Activated T-cell treated with anti-CD3 and anti-CD28 coated beads, Interleukin-2, amount 50 U/mL, for 72 hours (primary cell): ENCODE measurements at regions not wholly inside any gene's neighbourhood (a gene's known extent, or its start where the extent isn't known, plus 50 kb on each side); places are given as distances from the start of the nearest gene placed in this dataset.
A peak's percentile ranks its signal among the peaks of the same experiment; 100 is the strongest.

Experiments
- ATAC-seq, 2 donors: fragments of 150-1000 bp; cut with Tn5 transposase; replicated peaks in 1 of 2; 2 replicates each; pipeline ENCODE4 v1.10.0; 2021; ENCODE audit warnings: moderate library complexity in 2 of 2, mild to moderate bottlenecking in 1 of 2
- DNase-seq, 2 donors: peaks; one replicate each; pipeline ENCODE4 v3.0.0; 2021 to 2022; ENCODE audit warnings: mixed read lengths in 1 of 2
- H3K27ac Mint-ChIP-seq: one replicate; pipeline ENCODE4 v1.8.0; 2022; ENCODE audit warnings: mild to moderate bottlenecking, moderate library complexity, mixed read lengths
- H3K27me3 Mint-ChIP-seq: one replicate; pipeline ENCODE4 v1.8.0; 2022; ENCODE audit warnings: low read depth, mixed read lengths
- H3K36me3 Mint-ChIP-seq, 2 donors: one replicate each; pipeline ENCODE4 v1.8.0; 2022; ENCODE audit warnings: mixed read lengths in 2 of 2, mild to moderate bottlenecking in 1 of 2; ENCODE audit not compliant: insufficient read depth in 2 of 2
- H3K4me1 Mint-ChIP-seq: one replicate; pipeline ENCODE4 v1.8.0; 2022; ENCODE audit warnings: low read depth, mixed read lengths
- H3K4me3 Mint-ChIP-seq, 2 donors: one replicate each; pipeline ENCODE4 v1.8.0; 2022; ENCODE audit warnings: mild to moderate bottlenecking in 2 of 2, mixed read lengths in 2 of 2, moderate library complexity in 2 of 2
- H3K9me3 Mint-ChIP-seq, 2 donors: one replicate each; pipeline ENCODE4 v1.8.0; 2022; ENCODE audit warnings: mixed read lengths in 2 of 2

GRCh38 chr2:19491796-19492195 is 133.4 kb upstream of the OSR1 start:
- H3K27ac Mint-ChIP-seq: no peak overlapping the region
- no peak for DNase-seq
- ATAC-seq: no peak
- peaks cover 63% of the 10 kb centered on the region for H3K27me3 Mint-ChIP-seq
- H3K9me3 Mint-ChIP-seq: peaks cover 0 to 3% of the 10 kb centered on the region in 2 donors
- peaks cover 11% of the 10 kb centered on the region for H3K4me1 Mint-ChIP-seq
- H3K4me3 Mint-ChIP-seq: no peak overlapping the region
- H3K36me3 Mint-ChIP-seq: peaks cover 2% of the 10 kb centered on the region in 2 donors

- Mint-ChIP-seq H3K9me3 (peaks cover 0 to 4% of the 10 kb centered on the region in 2 donors), H3K27me3 (peaks cover 65% of the 10 kb centered on the region), H3K36me3 (peaks cover 2% of the 10 kb centered on the region in 2 donors), H3K27ac (no peak overlapping the region), H3K4me1 (peaks cover 11% of the 10 kb centered on the region), H3K4me3 (no peak overlapping the region)
- ATAC-seq: no peak
- no peak for DNase-seq
These were observed 132.5 kb upstream of the OSR1 start for GRCh38 chr2:19490846-19491435.

- Mint-ChIP-seq H3K36me3 (peaks cover 2% of the 10 kb centered on the region in 2 donors), H3K4me1 (peaks cover 11% of the 10 kb centered on the region), H3K27ac (peak overlapping the region; percentile 91), H3K9me3 (peaks cover 0 to 4% of the 10 kb centered on the region in 2 donors), H3K4me3 (peak overlapping the region in 1 of 2 donors; percentile 58), H3K27me3 (peaks cover 57% of the 10 kb centered on the region)
- DNase-seq: peak; percentile 47 to 52
- peak; percentile 99 to 100 for ATAC-seq
These were observed 129.7 kb upstream of the OSR1 start for GRCh38 chr2:19488009-19488691.

- Mint-ChIP-seq H3K4me1 (peaks cover 11% of the 10 kb centered on the region), H3K36me3 (peaks cover 2% of the 10 kb centered on the region in 2 donors), H3K4me3 (no peak overlapping the region), H3K27ac (no peak overlapping the region), H3K9me3 (peaks cover 0 to 5% of the 10 kb centered on the region in 2 donors), H3K27me3 (peaks cover 25% of the 10 kb centered on the region)
- ATAC-seq: no peak
- no peak for DNase-seq
These were observed 126.3 kb upstream of the OSR1 start for GRCh38 chr2:19484736-19485135.

- Mint-ChIP-seq H3K9me3 (peaks cover 0 to 2% of the 10 kb centered on the region in 2 donors), H3K36me3 (peaks cover 0 to 2% of the 10 kb centered on the region in 2 donors), H3K27ac (no peak overlapping the region), H3K4me3 (no peak overlapping the region), H3K4me1 (no peaks in the 10 kb centered on the region), H3K27me3 (peaks cover 22% of the 10 kb centered on the region)
- DNase-seq (no peak), ATAC-seq (no peak)
These were observed 122.2 kb upstream of the OSR1 start for GRCh38 chr2:19480673-19481072.

GRCh38 chr2:19479666-19480065 is 121.2 kb upstream of the OSR1 start:
- DNase-seq: no peak
- Mint-ChIP-seq H3K4me3 (no peak overlapping the region), H3K36me3 (peaks cover 0 to 2% of the 10 kb centered on the region in 2 donors), H3K4me1 (no peaks in the 10 kb centered on the region), H3K27ac (no peak overlapping the region), H3K27me3 (peaks cover 19% of the 10 kb centered on the region), H3K9me3 (peaks cover 0 to 2% of the 10 kb centered on the region in 2 donors)
- ATAC-seq: no peak

GRCh38 chr2:19478409-19478808 is 120.0 kb upstream of the OSR1 start:
- ATAC-seq: no peak
- H3K9me3 Mint-ChIP-seq: peaks cover 2 to 3% of the 10 kb centered on the region in 2 donors
- peaks cover 28% of the 10 kb centered on the region for H3K27me3 Mint-ChIP-seq
- DNase-seq: no peak
- H3K4me3 Mint-ChIP-seq: no peak overlapping the region
- H3K36me3 Mint-ChIP-seq: peaks cover 2% of the 10 kb centered on the region in 2 donors
- peaks cover 11% of the 10 kb centered on the region for H3K4me1 Mint-ChIP-seq
- H3K27ac Mint-ChIP-seq: no peak overlapping the region

- Mint-ChIP-seq H3K9me3 (peaks cover 3% of the 10 kb centered on the region in 2 donors), H3K27me3 (peaks cover 45% of the 10 kb centered on the region), H3K4me3 (no peak overlapping the region), H3K27ac (no peak overlapping the region), H3K4me1 (peaks cover 13% of the 10 kb centered on the region), H3K36me3 (peaks cover 2% of the 10 kb centered on the region in 2 donors)
- DNase-seq: no peak
- ATAC-seq: no peak
These were observed 117.9 kb upstream of the OSR1 start for GRCh38 chr2:19476327-19476726.

GRCh38 chr2:19474128-19474527 is 115.7 kb upstream of the OSR1 start:
- Mint-ChIP-seq H3K27me3 (peaks cover 50% of the 10 kb centered on the region), H3K27ac (peak overlapping the region; percentile 46), H3K9me3 (peaks cover 3 to 5% of the 10 kb centered on the region in 2 donors), H3K4me1 (peaks cover 13% of the 10 kb centered on the region), H3K4me3 (peak overlapping the region in 1 of 2 donors; percentile 66), H3K36me3 (peaks cover 2% of the 10 kb centered on the region in 2 donors)
- ATAC-seq (peak; percentile 90 to 93), DNase-seq (peak; percentile 53 to 62)

- no peak for DNase-seq
- Mint-ChIP-seq H3K27me3 (peaks cover 42% of the 10 kb centered on the region), H3K9me3 (peaks cover 3 to 6% of the 10 kb centered on the region in 2 donors), H3K4me3 (no peak overlapping the region), H3K36me3 (peaks cover 2% of the 10 kb centered on the region in 2 donors), H3K4me1 (peaks cover 13% of the 10 kb centered on the region), H3K27ac (no peak overlapping the region)
- ATAC-seq: no peak
These were observed 114.9 kb upstream of the OSR1 start for GRCh38 chr2:19473350-19473749.

GRCh38 chr2:19472391-19472978 is 114.1 kb upstream of the OSR1 start:
- peaks cover 2% of the 10 kb centered on the region in 2 donors for H3K36me3 Mint-ChIP-seq
- no peak for ATAC-seq
- no peak overlapping the region for H3K27ac Mint-ChIP-seq
- no peak overlapping the region for H3K4me3 Mint-ChIP-seq
- peaks cover 3 to 6% of the 10 kb centered on the region in 2 donors for H3K9me3 Mint-ChIP-seq
- H3K4me1 Mint-ChIP-seq: peaks cover 13% of the 10 kb centered on the region
- H3K27me3 Mint-ChIP-seq: peaks cover 40% of the 10 kb centered on the region
- no peak for DNase-seq

GRCh38 chr2:19471491-19471890 is 113.1 kb upstream of the OSR1 start:
- no peak for DNase-seq
- Mint-ChIP-seq H3K9me3 (peaks cover 4 to 10% of the 10 kb centered on the region in 2 donors), H3K36me3 (peaks cover 0 to 2% of the 10 kb centered on the region in 2 donors), H3K27me3 (peaks cover 40% of the 10 kb centered on the region), H3K4me1 (peaks cover 13% of the 10 kb centered on the region), H3K4me3 (no peak overlapping the region), H3K27ac (no peak overlapping the region)
- ATAC-seq: no peak

GRCh38 chr2:19465978-19466377 is 107.6 kb upstream of the OSR1 start:
- ATAC-seq (no peak), DNase-seq (no peak)
- no peak overlapping the region for H3K4me3 Mint-ChIP-seq
- peaks cover 2 to 10% of the 10 kb centered on the region in 2 donors for H3K9me3 Mint-ChIP-seq
- no peaks in the 10 kb centered on the region for H3K36me3 Mint-ChIP-seq
- H3K4me1 Mint-ChIP-seq: no peaks in the 10 kb centered on the region
- H3K27ac Mint-ChIP-seq: no peak overlapping the region
- H3K27me3 Mint-ChIP-seq: peaks cover 10% of the 10 kb centered on the region
